HFFc6 (cell line): ENCODE measurements at regions not wholly inside any gene's neighbourhood (a gene's known extent, or its start where the extent isn't known, plus 50 kb on each side); places are given as distances from the start of the nearest gene placed in this dataset.
"Not testable (repeated sequence)": the region's sequence is repeated elsewhere in the genome, so short reads cannot be mapped to it uniquely, and the experiment has no call there.

Source experiments
- DNase-seq: peaks from one replicate; pipeline ENCODE4 v3.0.0-alpha.2; 2018
- H3K27ac Mint-ChIP-seq: 2 replicates; pipeline ENCODE4 v1.8.0; 2020; ENCODE audit warnings: mild to moderate bottlenecking, mixed read lengths
- H3K27me3 Mint-ChIP-seq: 2 replicates; pipeline ENCODE4 v1.8.0; 2021; ENCODE audit warnings: mild to moderate bottlenecking, moderate library complexity, mixed read lengths; ENCODE audit not compliant: insufficient read depth
- H3K36me3 Mint-ChIP-seq: 2 replicates; pipeline ENCODE4 v1.8.0; 2021; ENCODE audit warnings: low read depth, mixed read lengths
- H3K4me1 Mint-ChIP-seq: 2 replicates; pipeline ENCODE4 v1.8.0; 2020; ENCODE audit warnings: low read depth, mixed read lengths
- H3K4me3 Mint-ChIP-seq: 2 replicates; pipeline ENCODE4 v1.8.0; 2020; ENCODE audit warnings: mild to moderate bottlenecking, moderate library complexity, mixed read lengths
- H3K9me3 Mint-ChIP-seq: 2 replicates; pipeline ENCODE4 v1.8.0; 2020; ENCODE audit warnings: mild to moderate bottlenecking, mixed read lengths
- TF ChIP-seq, protein P1 (sequence below): fragments of 200-600 bp; sonication (generic); IDR thresholded peaks from 2 replicates; pipeline ENCODE4 v1.5.0; 2021; ENCODE audit warnings: antibody characterized with exemption, mild to moderate bottlenecking

DNA sequence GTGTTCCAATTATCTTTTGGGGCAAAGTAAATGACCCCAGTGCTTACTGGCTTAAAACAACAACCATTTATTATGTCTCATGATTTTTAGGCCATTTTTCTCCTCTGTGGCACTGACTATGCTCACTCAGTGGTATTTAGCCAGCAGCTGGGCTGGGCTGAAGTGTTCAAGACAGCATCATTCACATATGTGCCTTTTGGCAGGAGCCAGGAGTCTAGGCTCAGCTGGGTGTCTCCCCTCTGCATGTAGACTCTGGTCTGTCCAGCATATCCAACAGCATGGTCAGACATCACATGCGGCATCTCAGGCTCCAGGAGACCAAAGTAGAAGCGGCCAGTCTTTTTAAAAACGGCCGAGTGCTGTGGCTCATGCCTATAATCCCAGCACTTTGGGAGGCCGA is 120.3 kb upstream of the TOP1 start:
- no peaks in the 10 kb centered on the region for H3K4me1 Mint-ChIP-seq
- TF ChIP-seq, protein P1, sequence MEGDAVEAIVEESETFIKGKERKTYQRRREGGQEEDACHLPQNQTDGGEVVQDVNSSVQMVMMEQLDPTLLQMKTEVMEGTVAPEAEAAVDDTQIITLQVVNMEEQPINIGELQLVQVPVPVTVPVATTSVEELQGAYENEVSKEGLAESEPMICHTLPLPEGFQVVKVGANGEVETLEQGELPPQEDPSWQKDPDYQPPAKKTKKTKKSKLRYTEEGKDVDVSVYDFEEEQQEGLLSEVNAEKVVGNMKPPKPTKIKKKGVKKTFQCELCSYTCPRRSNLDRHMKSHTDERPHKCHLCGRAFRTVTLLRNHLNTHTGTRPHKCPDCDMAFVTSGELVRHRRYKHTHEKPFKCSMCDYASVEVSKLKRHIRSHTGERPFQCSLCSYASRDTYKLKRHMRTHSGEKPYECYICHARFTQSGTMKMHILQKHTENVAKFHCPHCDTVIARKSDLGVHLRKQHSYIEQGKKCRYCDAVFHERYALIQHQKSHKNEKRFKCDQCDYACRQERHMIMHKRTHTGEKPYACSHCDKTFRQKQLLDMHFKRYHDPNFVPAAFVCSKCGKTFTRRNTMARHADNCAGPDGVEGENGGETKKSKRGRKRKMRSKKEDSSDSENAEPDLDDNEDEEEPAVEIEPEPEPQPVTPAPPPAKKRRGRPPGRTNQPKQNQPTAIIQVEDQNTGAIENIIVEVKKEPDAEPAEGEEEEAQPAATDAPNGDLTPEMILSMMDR, result no peak
- DNase-seq, result no peak
- no peak overlapping the region for H3K27ac Mint-ChIP-seq
- H3K4me3 Mint-ChIP-seq, result no peak overlapping the region
- H3K36me3 Mint-ChIP-seq, result no peaks in the 10 kb centered on the region
- peaks cover 11% of the 10 kb centered on the region for H3K9me3 Mint-ChIP-seq
- peaks cover 6% of the 10 kb centered on the region for H3K27me3 Mint-ChIP-seq

DNA sequence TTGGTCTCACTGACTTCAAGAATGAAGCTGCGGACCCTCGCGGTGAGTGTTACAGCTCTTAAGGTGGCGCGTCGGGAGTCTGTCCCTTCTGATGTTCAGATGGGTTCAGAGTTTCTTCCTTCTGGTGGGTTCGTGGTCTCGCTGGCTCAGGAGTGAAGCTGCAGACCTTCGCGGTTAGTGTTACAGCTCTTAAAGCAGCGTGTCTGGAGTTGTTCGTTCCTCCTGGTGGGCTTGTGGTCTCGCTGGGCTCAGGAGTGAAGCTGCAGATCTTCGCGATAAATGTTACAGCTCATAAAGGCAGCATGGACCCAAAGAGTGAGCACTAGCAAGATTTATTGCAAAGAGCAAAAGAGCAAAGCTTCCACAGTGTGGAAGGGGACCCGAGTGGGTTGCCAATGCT is 119.1 kb upstream of the TOP1 start:
- peaks cover 11% of the 10 kb centered on the region for H3K9me3 Mint-ChIP-seq
- not testable (repeated sequence) for H3K36me3 Mint-ChIP-seq

DNA sequence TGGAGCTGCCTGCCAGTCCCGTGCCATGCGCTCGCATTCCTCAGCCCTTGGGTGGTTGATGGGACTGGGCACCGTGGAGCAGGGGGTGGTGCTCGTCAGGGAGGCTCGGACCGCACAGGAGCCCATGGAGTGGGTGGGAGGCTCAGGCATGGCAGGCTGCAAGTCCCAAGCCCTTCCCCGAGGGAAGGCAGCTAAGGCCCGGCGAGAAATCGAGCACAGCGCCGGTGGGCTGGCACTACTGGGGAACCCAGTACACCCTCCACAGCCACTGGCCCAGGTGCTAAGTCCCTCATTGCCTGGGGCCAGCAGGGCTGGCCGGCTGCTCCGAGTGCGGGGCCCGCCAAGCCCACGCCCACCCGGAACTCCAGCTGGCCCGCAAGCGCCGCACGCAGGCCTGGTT is 118.2 kb upstream of the TOP1 start:
- H3K4me1 Mint-ChIP-seq, H3K27me3 Mint-ChIP-seq, H3K36me3 Mint-ChIP-seq, H3K4me3 Mint-ChIP-seq, H3K27ac Mint-ChIP-seq, DNase-seq: not testable (repeated sequence)
- H3K9me3 Mint-ChIP-seq, result peaks cover 11% of the 10 kb centered on the region

More for the DNA sequence above, 119.1 kb upstream of the TOP1 start:
- not testable (repeated sequence) for H3K4me1 Mint-ChIP-seq, DNase-seq, H3K27me3 Mint-ChIP-seq, H3K27ac Mint-ChIP-seq, H3K4me3 Mint-ChIP-seq

DNA sequence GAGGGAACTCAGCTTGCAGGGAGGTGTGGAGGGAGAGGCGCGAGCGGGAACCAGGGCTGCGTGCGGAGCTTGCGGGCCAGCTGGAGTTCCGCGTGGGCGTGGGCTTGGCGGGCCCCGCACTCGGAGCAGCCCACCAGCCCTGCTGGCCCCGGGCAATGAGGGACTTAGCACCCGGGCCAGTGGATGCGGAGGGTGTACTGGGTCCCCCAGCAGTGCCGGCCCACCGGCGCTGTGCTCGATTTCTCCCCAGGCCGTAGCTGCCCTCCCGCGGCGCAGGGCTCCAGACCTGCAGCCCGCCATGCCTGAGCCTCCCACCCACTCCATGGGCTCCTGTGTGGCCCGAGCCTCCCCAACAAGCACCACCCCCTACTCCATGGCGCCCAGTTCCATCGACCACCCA is 117.5 kb upstream of the TOP1 start:
- H3K4me1 Mint-ChIP-seq, DNase-seq, H3K27ac Mint-ChIP-seq, H3K4me3 Mint-ChIP-seq, H3K27me3 Mint-ChIP-seq, H3K36me3 Mint-ChIP-seq: not testable (repeated sequence)
- peaks cover 11% of the 10 kb centered on the region for H3K9me3 Mint-ChIP-seq

DNA sequence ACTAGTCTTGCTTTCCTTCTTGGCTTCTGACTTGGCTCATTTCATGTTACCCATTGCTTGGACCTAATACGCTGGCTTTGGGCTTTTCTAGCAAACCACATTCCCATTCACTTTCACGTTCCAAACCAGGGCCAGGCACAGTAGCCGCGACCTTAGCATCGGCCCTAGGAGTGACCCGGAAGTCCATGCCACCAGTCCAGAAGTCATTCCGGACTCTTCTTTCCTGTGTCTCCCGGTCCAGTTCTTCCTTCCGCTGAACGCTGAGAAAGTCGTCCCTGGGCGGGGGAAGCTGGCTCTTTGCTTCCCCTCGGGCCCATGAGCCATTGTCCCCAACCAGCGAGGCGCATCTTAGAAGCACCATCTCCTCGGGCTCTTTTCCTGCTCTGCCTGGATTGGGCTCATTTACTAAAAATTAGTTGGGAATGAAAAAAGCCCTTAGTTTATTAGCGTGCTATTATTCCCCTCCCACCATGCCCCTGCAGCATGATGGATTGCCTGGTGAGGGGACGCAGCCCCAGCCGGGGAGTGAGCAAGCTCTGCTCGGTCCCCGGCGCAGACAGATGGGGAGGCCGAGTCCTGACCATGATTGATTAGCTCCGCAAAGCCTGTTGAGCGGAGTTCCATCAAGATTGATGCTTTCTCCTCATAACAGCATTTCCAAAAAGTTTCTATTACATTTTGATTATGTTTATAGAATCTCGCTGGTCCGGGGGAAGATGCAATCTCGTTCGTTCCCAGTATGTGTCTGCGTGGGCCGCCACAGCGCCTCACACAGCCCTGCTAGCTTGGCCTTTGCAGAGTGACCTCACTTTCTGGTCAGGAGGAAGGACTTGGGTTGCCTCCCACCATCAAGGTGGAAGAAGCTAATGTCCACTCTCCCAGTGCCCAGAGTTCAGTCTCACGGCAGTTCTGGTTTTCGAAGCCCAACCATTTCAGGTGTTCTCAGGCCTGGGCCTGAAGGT is 115.1 kb upstream of the TOP1 start:
- no peaks in the 10 kb centered on the region for H3K36me3 Mint-ChIP-seq
- peaks cover 11% of the 10 kb centered on the region for H3K9me3 Mint-ChIP-seq
- H3K27me3 Mint-ChIP-seq, result peaks cover 9% of the 10 kb centered on the region
- no peaks in the 10 kb centered on the region for H3K4me1 Mint-ChIP-seq
- H3K4me3 Mint-ChIP-seq, result no peak overlapping the region
- no peak for DNase-seq
- TF ChIP-seq, protein P1, result no peak
- H3K27ac Mint-ChIP-seq, result no peak overlapping the region

DNA sequence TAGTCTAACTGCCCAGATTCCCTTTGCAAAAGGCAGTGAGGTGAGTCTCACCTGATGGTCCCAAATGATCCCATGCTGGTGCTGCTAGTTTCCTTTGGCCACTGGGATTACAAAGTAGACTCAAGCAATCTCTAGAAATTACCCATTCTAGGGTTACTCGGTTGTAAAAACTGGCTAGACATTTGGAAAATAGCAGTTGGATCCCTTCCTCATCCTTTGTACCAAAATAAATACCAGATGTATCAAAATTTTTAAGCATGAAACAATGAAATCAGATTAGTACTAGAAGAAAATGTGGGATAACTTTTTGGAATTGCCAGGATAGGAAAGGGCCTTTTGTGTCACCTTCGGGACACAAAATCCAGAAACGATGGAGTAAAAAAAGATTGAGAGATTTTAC is 112.9 kb upstream of the TOP1 start:
- no peak overlapping the region for H3K27ac Mint-ChIP-seq
- no peak overlapping the region for H3K4me3 Mint-ChIP-seq
- DNase-seq, result no peak
- no peaks in the 10 kb centered on the region for H3K36me3 Mint-ChIP-seq
- no peaks in the 10 kb centered on the region for H3K4me1 Mint-ChIP-seq
- H3K9me3 Mint-ChIP-seq, result peaks cover 11% of the 10 kb centered on the region
- peaks cover 8% of the 10 kb centered on the region for H3K27me3 Mint-ChIP-seq
- TF ChIP-seq, protein P1, result no peak

DNA sequence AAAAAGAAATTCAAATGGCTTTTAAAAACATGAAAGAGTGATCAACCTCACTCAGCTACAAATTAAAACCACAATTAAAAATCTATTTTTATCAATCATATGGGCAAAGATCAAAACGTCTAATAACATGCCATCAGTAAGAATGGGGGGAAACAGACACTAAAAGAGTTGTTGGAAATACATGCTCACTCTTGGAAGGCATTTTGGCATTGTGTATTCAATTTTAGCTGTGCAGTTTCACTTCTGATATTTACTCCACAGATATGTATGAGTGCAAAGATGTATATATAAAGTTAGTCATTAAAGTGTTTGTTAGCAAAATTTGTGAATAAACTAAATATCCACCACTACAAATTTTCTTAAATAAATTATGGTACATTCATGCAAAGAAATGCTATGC is 112.3 kb upstream of the TOP1 start:
- H3K4me1 Mint-ChIP-seq, result no peaks in the 10 kb centered on the region

More for the DNA sequence above, 112.3 kb upstream of the TOP1 start:
- H3K4me3 Mint-ChIP-seq, result no peak overlapping the region
- peaks cover 11% of the 10 kb centered on the region for H3K9me3 Mint-ChIP-seq
- H3K36me3 Mint-ChIP-seq, result no peaks in the 10 kb centered on the region
- H3K27me3 Mint-ChIP-seq, result peaks cover 8% of the 10 kb centered on the region
- no peak overlapping the region for H3K27ac Mint-ChIP-seq
- TF ChIP-seq, protein P1, result no peak
- DNase-seq, result no peak
